HFFc6 (cell line): ENCODE measurements at regions not wholly inside any gene's neighbourhood (a gene's known extent, or its start where the extent isn't known, plus 50 kb on each side); places are given as distances from the start of the nearest gene placed in this dataset.

Source experiments
- DNase-seq: peaks from one replicate; pipeline ENCODE4 v3.0.0-alpha.2; 2018
- H3K27ac Mint-ChIP-seq: 2 replicates; pipeline ENCODE4 v1.8.0; 2020; ENCODE audit warnings: mild to moderate bottlenecking, mixed read lengths
- H3K27me3 Mint-ChIP-seq: 2 replicates; pipeline ENCODE4 v1.8.0; 2021; ENCODE audit warnings: mild to moderate bottlenecking, moderate library complexity, mixed read lengths; ENCODE audit not compliant: insufficient read depth
- H3K36me3 Mint-ChIP-seq: 2 replicates; pipeline ENCODE4 v1.8.0; 2021; ENCODE audit warnings: low read depth, mixed read lengths
- H3K4me1 Mint-ChIP-seq: 2 replicates; pipeline ENCODE4 v1.8.0; 2020; ENCODE audit warnings: low read depth, mixed read lengths
- H3K4me3 Mint-ChIP-seq: 2 replicates; pipeline ENCODE4 v1.8.0; 2020; ENCODE audit warnings: mild to moderate bottlenecking, moderate library complexity, mixed read lengths
- H3K9me3 Mint-ChIP-seq: 2 replicates; pipeline ENCODE4 v1.8.0; 2020; ENCODE audit warnings: mild to moderate bottlenecking, mixed read lengths
- CTCF ChIP-seq: fragments of 200-600 bp; sonication (generic); IDR thresholded peaks from 2 replicates; pipeline ENCODE4 v1.5.0; 2021; ENCODE audit warnings: antibody characterized with exemption, mild to moderate bottlenecking

- Mint-ChIP-seq H3K27ac (no peak overlapping the region), H3K4me1 (peaks cover 39% of the 10 kb centered on the region), H3K36me3 (no peaks in the 10 kb centered on the region), H3K27me3 (peaks cover 2% of the 10 kb centered on the region; the same call in 1 of the 2 replicates), H3K4me3 (no peak overlapping the region), H3K9me3 (no peaks in the 10 kb centered on the region)
- no peak for TF ChIP-seq CTCF
- DNase-seq = no peak
Measured at GRCh38 chr15:39434751-39435238, 146.1 kb upstream of the THBS1 start.

GRCh38 chr15:39435244-39435643 is 145.6 kb upstream of the THBS1 start:
- no peak overlapping the region for H3K4me3 Mint-ChIP-seq
- TF ChIP-seq CTCF = no peak
- peaks cover 34% of the 10 kb centered on the region for H3K4me1 Mint-ChIP-seq
- no peak overlapping the region for H3K27ac Mint-ChIP-seq
- no peaks in the 10 kb centered on the region for H3K9me3 Mint-ChIP-seq
- peaks cover 2% of the 10 kb centered on the region; the same call in 1 of the 2 replicates for H3K27me3 Mint-ChIP-seq
- no peak for DNase-seq
- H3K36me3 Mint-ChIP-seq = no peaks in the 10 kb centered on the region

GRCh38 chr15:39438260-39438659 is 142.6 kb upstream of the THBS1 start:
- Mint-ChIP-seq H3K4me1 (peaks cover 25% of the 10 kb centered on the region), H3K27me3 (peaks cover 2% of the 10 kb centered on the region; the same call in 1 of the 2 replicates), H3K9me3 (no peaks in the 10 kb centered on the region), H3K4me3 (no peak overlapping the region), H3K27ac (no peak overlapping the region), H3K36me3 (peaks cover 5% of the 10 kb centered on the region; the same call in 1 of the 2 replicates)
- DNase-seq = no peak
- TF ChIP-seq CTCF = no peak

- H3K9me3 Mint-ChIP-seq = no peaks in the 10 kb centered on the region
Measured at GRCh38 chr15:39438799-39439592, 141.9 kb upstream of the THBS1 start.

GRCh38 chr15:39442898-39443297 is 138.0 kb upstream of the THBS1 start:
- H3K4me3 Mint-ChIP-seq = no peak overlapping the region; the same call in 1 of the 2 replicates
- H3K9me3 Mint-ChIP-seq = no peaks in the 10 kb centered on the region
- no peak for TF ChIP-seq CTCF
- H3K27ac Mint-ChIP-seq = no peak overlapping the region; the same call in 1 of the 2 replicates
- DNase-seq = no peak
- peaks cover 8% of the 10 kb centered on the region; the same call in 1 of the 2 replicates for H3K36me3 Mint-ChIP-seq
- H3K27me3 Mint-ChIP-seq = peaks cover 2% of the 10 kb centered on the region; the same call in 1 of the 2 replicates
- H3K4me1 Mint-ChIP-seq = peaks cover 28% of the 10 kb centered on the region

More at GRCh38 chr15:39438799-39439592, 141.9 kb upstream of the THBS1 start:
- Mint-ChIP-seq H3K4me1 (peaks cover 27% of the 10 kb centered on the region), H3K27ac (no peak overlapping the region), H3K27me3 (peaks cover 2% of the 10 kb centered on the region; the same call in 1 of the 2 replicates), H3K36me3 (peaks cover 5% of the 10 kb centered on the region; the same call in 1 of the 2 replicates), H3K4me3 (no peak overlapping the region)
- 0 out of 2 replicates have a peak, but pooled peaks have one; percentile 12 for TF ChIP-seq CTCF
- DNase-seq = no peak
